IPS-15b (cell line): ENCODE measurements at regions not wholly inside any gene's neighbourhood (a gene's known extent, or its start where the extent isn't known, plus 50 kb on each side); places are given as distances from the start of the nearest gene placed in this dataset.
"Not testable (repeated sequence)": the region's sequence is repeated elsewhere in the genome, so short reads cannot be mapped to it uniquely, and the experiment has no call there.

Source experiments
- H3K27me3 ChIP-seq: one replicate; pipeline ENCODE4 v1.6.1; 2013; ENCODE audit warnings: low read length; ENCODE audit not compliant: control insufficient read depth, insufficient read depth
- H3K36me3 ChIP-seq: one replicate; pipeline ENCODE4 v1.6.1; 2013; ENCODE audit warnings: low read length; ENCODE audit not compliant: control insufficient read depth, insufficient read depth
- H3K4me1 ChIP-seq: one replicate; pipeline ENCODE4 v1.6.1; 2013; ENCODE audit warnings: mild to moderate bottlenecking, low read length; ENCODE audit not compliant: control insufficient read depth, insufficient read depth
- H3K4me3 ChIP-seq: one replicate; pipeline ENCODE4 v1.5.1; 2013; ENCODE audit warnings: low read depth, low read length
- H3K9ac ChIP-seq: one replicate; pipeline ENCODE4 v1.6.1; 2013; ENCODE audit warnings: low read depth, mild to moderate bottlenecking, low read length
- H3K9me3 ChIP-seq: one replicate; pipeline ENCODE4 v1.6.1; 2013; ENCODE audit warnings: mild to moderate bottlenecking, low read length; ENCODE audit not compliant: control insufficient read depth, insufficient read depth

GRCh38 chr20:30629376-30629775 lies 628.1 kb upstream of the DEFB115 start:
- not testable (repeated sequence) for H3K9me3 ChIP-seq, H3K4me1 ChIP-seq, H3K27me3 ChIP-seq, H3K4me3 ChIP-seq, H3K9ac ChIP-seq, H3K36me3 ChIP-seq

GRCh38 chr20:30630761-30631160 lies 626.7 kb upstream of the DEFB115 start:
- Histone ChIP-seq H3K36me3 (no peaks in the 10 kb centered on the region), H3K9me3 (no peaks in the 10 kb centered on the region), H3K9ac (no peak overlapping the region), H3K4me3 (no peak overlapping the region), H3K27me3 (no peaks in the 10 kb centered on the region), H3K4me1 (no peaks in the 10 kb centered on the region)

- H3K27me3 ChIP-seq, H3K4me3 ChIP-seq, H3K4me1 ChIP-seq, H3K9ac ChIP-seq, H3K36me3 ChIP-seq, H3K9me3 ChIP-seq: not testable (repeated sequence)
Measured at GRCh38 chr20:30631261-30631789, 626.1 kb upstream of the DEFB115 start.

- not testable (repeated sequence) for H3K4me3 ChIP-seq, H3K9ac ChIP-seq, H3K9me3 ChIP-seq, H3K27me3 ChIP-seq, H3K4me1 ChIP-seq, H3K36me3 ChIP-seq
Measured at GRCh38 chr20:30632773-30633172, 624.7 kb upstream of the DEFB115 start.

- H3K9ac ChIP-seq, H3K4me3 ChIP-seq, H3K27me3 ChIP-seq, H3K9me3 ChIP-seq, H3K36me3 ChIP-seq, H3K4me1 ChIP-seq: not testable (repeated sequence)
Measured at GRCh38 chr20:30641522-30641921, 615.9 kb upstream of the DEFB115 start.

GRCh38 chr20:30660982-30661381 lies 596.5 kb upstream of the DEFB115 start:
- H3K9ac ChIP-seq, H3K27me3 ChIP-seq, H3K4me1 ChIP-seq, H3K9me3 ChIP-seq, H3K36me3 ChIP-seq, H3K4me3 ChIP-seq: not testable (repeated sequence)

- not testable (repeated sequence) for H3K9ac ChIP-seq, H3K4me3 ChIP-seq, H3K9me3 ChIP-seq, H3K36me3 ChIP-seq, H3K4me1 ChIP-seq, H3K27me3 ChIP-seq
Measured at GRCh38 chr20:30668418-30668817, 589.0 kb upstream of the DEFB115 start.

GRCh38 chr20:30669330-30670029 lies 588.0 kb upstream of the DEFB115 start:
- not testable (repeated sequence) for H3K27me3 ChIP-seq, H3K9ac ChIP-seq, H3K4me1 ChIP-seq, H3K36me3 ChIP-seq, H3K4me3 ChIP-seq, H3K9me3 ChIP-seq

GRCh38 chr20:30671120-30671519 lies 586.3 kb upstream of the DEFB115 start:
- not testable (repeated sequence) for H3K27me3 ChIP-seq, H3K36me3 ChIP-seq, H3K4me1 ChIP-seq, H3K4me3 ChIP-seq, H3K9ac ChIP-seq, H3K9me3 ChIP-seq

- not testable (repeated sequence) for H3K27me3 ChIP-seq, H3K4me1 ChIP-seq, H3K36me3 ChIP-seq, H3K9ac ChIP-seq, H3K4me3 ChIP-seq, H3K9me3 ChIP-seq
Measured at GRCh38 chr20:30675988-30676564, 581.4 kb upstream of the DEFB115 start.

GRCh38 chr20:30682236-30682635 lies 575.2 kb upstream of the DEFB115 start:
- not testable (repeated sequence) for H3K4me1 ChIP-seq, H3K36me3 ChIP-seq, H3K4me3 ChIP-seq, H3K27me3 ChIP-seq, H3K9ac ChIP-seq, H3K9me3 ChIP-seq

- H3K9me3 ChIP-seq, H3K4me1 ChIP-seq, H3K4me3 ChIP-seq, H3K9ac ChIP-seq, H3K36me3 ChIP-seq, H3K27me3 ChIP-seq: not testable (repeated sequence)
Measured at GRCh38 chr20:30712861-30713260, 544.6 kb upstream of the DEFB115 start.
